SIG-M5 (cell line): ENCODE measurements at regions not wholly inside any gene's neighbourhood (a gene's known extent, or its start where the extent isn't known, plus 50 kb on each side); places are given as distances from the start of the nearest gene placed in this dataset.
"Not testable (repeated sequence)": the region's sequence is repeated elsewhere in the genome, so short reads cannot be mapped to it uniquely, and the experiment has no call there.

Experiments used
- DNase-seq: peaks from one replicate; lab custom pipeline; 2025; lab: John Stamatoyannopoulos, UW

DNA sequence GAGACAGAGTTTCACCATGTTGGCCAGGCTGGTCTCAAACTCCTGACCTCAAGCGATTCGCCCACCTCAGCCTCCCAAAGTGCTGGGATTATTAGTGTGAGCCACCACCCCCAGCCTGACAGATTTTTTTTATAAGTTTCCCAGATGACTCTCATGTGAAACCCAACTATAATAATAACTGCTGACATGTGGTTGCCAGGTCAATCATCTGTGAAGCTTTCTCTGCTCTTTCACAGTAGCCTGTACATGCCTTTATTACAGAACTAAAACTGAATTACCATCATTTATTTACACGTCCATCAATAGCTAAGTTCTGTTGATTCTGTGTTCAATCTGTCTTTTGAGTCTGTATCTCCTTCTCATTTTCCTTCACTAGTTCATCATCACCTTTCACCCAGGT lies 218.5 kb downstream of the RPS29 start:
- no peak for DNase-seq

GRCh38 chr14:49366416-49366815 lies 219.8 kb downstream of the RPS29 start:
- no peak for DNase-seq

DNA sequence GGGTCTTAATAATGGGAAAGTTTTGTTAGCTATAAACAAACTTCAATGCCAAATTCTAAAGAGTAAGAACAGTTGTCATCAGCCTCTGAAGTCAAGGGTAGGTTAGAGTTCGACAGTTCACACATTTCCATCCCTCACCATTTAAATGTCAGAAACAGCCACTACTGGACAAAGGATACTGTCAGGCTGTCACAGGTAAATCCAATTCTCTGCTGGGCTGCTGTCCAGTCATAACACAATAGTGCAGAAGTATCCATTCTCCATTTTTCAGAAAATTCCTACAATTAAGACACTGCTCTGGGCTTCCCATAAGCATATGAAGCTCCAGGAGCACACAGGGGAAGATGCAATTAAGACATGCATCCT lies 221.4 kb downstream of the RPS29 start:
- DNase-seq, result no peak

- DNase-seq, result no peak
Observed at GRCh38 chr14:49363821-49364751, 222.1 kb downstream of the RPS29 start.

GRCh38 chr14:49362916-49363315 lies 223.3 kb downstream of the RPS29 start:
- DNase-seq, result no peak

DNA sequence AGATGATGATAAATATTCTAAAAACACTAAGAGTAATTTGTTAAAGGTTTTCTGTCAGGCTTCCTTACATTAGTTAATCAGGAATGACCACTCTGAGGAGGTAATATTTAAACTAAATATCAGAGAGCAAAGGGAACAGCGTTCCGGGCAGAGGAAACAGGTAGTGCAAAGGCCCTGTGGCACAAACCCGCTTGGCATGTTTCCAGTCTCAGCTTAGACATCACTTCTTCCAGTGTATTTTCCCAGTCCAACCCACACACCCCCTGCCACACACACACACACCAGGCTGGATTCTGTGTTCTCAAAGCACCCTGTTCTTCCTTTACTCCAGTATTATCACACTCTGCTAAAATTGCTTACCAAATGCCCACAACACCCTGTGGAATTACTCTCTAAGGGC lies 247.1 kb downstream of the RPS29 start:
- no peak for DNase-seq

- DNase-seq, result no peak
Observed at GRCh38 chr14:49319810-49320209, 266.4 kb downstream of the RPS29 start.

DNA sequence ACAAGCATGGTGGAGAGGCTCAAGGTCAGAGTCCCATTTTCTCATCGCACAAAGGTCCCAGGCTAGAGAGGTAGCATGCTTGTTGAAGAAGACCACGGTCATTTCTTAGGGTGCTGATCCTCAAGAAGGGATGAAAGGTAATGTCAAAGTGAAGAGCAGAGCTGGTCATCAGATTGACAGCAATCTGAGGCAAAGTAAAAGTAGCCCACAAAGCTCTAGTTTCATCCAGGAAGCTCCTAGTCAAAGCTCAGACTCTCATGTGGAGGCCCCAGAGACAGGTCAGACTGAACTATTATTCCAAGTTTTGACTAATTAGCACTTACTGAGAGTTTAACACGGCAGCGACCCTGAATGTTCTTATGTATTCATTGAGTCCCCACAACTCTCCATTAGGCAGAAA lies 270.6 kb downstream of the RPS29 start:
- DNase-seq, result no peak

DNA sequence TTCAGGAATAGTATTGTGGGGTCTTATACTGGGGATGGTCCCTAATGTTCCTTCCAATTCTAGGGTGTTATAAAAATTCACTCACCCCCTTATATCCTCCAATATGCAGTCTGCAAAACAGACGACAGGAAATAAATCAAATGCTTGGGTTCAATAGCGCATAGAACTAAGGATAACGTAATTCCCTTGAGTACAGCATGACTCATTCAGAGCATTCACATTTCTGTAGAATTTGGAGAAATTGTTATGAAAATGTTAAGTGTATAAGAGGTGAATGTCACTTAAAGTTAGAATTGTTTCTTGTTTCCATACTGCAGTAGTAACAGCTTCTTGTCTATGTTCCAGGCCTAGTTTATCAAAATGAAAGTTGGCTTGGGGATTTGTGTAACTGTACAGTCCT lies 271.4 kb downstream of the RPS29 start:
- no peak for DNase-seq

GRCh38 chr14:49313108-49313507 lies 273.1 kb downstream of the RPS29 start:
- DNase-seq, result no peak

- no peak for DNase-seq
Observed at GRCh38 chr14:49310298-49310697, 275.9 kb downstream of the RPS29 start.

GRCh38 chr14:49306152-49306751 lies 279.9 kb downstream of the RPS29 start:
- no peak for DNase-seq

- no peak for DNase-seq
Observed at GRCh38 chr14:49303946-49304516, 282.1 kb downstream of the RPS29 start.

DNA sequence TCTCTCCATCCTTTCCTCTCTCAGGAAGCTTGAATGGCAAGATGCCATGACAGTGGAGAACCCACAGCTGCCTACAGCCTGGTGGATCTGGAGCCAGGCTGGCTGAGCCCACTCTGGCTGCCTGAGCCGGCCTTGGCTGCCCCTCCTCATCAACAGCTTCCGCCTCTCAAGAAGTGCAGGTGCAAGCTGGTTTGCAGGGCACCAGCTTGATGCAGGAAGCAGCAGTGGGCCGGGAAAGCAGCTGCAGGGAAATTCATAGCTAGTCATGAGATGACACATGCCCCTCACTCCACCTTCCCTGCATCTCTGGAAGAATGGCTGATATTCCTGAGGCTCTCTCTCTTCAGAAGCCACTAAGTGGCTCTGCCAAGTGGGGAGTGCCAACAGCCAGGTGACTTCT lies 289.1 kb downstream of the RPS29 start:
- no peak for DNase-seq

DNA sequence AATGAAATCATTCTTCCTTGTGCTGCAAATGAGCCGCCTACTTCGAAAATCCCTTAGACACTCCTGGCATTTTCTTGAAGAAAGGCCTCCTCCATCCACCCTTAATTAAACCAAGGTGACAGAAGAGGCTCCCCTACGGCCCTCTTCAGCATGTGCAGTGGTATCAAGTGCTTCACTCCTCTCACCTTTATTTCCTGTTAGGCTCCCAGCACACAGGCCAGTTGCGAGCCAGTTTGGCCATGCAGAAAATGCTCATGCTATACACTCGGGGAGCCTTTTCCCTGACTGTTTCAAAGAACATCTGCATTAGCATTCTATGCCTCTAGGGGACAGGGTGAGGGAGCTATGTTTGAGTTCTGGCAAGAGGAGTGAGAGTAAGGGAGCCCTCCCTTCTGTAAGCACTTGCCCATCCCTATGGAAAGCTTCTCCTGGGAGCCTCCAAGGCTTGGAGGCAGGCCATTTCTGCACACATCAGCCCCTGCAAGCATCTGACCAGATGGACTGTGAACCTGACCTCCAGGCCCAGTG lies 291.5 kb downstream of the RPS29 start:
- no peak for DNase-seq

GRCh38 chr14:49287004-49287403 lies 299.2 kb downstream of the RPS29 start:
- no peak for DNase-seq

DNA sequence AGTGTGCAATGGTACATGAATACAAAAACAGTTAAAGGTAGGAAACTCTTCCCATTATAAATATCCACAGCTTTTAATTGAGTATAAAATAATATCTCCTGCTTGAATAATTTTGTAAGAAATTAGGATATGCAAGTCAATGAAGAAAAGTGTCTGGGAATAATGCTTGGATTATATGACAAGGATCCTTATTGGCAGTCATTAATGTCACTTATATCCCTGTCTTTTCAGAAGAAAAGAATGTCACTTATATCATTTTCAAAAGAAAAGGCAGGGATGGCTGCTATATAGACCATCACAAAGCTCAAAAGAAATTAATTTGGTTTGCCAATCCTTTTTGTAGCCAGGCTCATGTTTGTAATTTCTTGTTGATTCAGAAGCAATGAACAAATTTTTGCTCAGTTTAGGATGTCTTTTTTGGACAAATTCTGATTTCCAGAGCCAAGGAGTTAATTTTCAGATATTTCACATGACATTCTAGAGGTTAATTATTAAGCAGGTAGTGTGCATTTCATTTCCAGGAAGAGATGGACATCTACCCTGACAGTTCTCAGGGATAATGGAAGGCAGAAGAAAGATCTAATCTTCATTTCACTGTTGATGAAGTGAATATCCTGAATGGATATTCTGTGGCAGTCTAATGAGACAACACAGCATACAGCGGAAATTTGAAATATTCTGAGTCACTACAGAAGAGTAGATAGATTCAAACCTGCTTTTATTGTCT lies 299.8 kb downstream of the RPS29 start:
- no peak for DNase-seq

DNA sequence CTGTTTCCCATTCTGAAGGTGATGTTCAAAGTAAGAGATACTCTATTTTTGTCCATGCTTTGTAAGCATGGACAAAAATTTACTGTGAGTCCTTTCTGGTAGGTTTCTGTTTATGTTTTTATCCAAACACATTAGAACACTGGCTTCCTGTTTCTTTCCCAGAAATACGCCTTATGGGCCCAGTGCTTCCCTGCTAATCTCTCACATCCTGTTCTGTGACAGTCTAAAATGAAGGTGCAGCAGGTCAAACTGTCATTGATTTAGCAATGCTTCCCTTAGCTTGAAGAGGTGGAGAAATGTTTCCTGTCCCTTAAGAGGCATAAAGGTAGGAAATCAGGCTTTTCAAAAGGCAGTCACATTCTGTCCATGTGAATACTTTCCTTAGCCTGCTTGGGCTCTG lies 305.6 kb downstream of the RPS29 start:
- DNase-seq, result no peak

DNA sequence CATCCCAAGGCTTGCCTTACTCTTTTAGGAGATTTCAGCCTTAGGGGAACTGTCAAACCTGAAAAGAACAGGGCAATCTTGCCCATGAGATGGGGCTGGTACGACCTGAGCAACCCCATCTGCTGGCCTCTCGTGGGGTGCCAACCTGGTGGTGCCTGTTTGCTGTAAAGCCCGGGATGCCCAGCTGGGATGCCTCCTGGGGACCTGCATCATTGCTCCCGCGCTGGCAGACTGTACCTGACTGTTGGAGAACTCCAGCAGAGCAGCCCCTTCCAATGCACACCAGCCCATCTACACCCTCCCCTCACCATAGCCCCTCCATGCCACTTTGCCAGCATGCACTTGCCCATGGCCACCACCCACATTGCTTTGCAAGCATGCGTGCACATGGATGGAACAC lies 335.7 kb downstream of the RPS29 start:
- DNase-seq, result no peak

- no peak for DNase-seq
Observed at GRCh38 chr14:49250109-49250508, 336.1 kb downstream of the RPS29 start.

- DNase-seq, result no peak
Observed at GRCh38 chr14:49249022-49249421, 337.2 kb downstream of the RPS29 start.

- not testable (repeated sequence) for DNase-seq
Observed at GRCh38 chr14:49243777-49244176, 342.4 kb downstream of the RPS29 start.
